GM12873 (cell line): ENCODE measurements at regions not wholly inside any gene's neighbourhood (a gene's known extent, or its start where the extent isn't known, plus 50 kb on each side); places are given as distances from the start of the nearest gene placed in this dataset.

ENCODE experiments used
- TF ChIP-seq, protein P1 (sequence below): IDR thresholded peaks from 2 replicates; pipeline ENCODE4 v1.5.1; 2012; ENCODE audit warnings: low read depth, mild to moderate bottlenecking, moderate library complexity, low read length, control low read depth; ENCODE audit not compliant: insufficient read depth; ENCODE audit errors: missing control alignments

DNA sequence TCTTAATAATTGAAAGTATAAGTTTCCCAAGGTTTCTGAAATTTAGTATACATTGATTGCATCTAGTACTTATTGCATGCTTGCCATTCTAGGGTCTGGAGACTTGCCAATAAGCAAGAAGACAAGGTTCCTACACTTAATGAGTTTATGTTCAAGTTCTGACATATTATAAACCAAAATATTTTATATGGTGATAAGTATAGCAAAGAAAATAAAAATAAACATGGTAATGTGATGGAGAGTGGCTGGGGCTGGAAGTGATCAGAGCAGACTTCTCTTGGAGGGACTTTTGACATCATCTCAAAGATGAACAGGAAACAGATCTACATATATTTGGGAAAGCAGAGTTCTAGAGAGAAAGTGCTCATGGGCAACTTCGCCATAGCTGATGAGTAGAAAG is 119.5 kb upstream of the EPHA4 start:
- TF ChIP-seq, protein P1, sequence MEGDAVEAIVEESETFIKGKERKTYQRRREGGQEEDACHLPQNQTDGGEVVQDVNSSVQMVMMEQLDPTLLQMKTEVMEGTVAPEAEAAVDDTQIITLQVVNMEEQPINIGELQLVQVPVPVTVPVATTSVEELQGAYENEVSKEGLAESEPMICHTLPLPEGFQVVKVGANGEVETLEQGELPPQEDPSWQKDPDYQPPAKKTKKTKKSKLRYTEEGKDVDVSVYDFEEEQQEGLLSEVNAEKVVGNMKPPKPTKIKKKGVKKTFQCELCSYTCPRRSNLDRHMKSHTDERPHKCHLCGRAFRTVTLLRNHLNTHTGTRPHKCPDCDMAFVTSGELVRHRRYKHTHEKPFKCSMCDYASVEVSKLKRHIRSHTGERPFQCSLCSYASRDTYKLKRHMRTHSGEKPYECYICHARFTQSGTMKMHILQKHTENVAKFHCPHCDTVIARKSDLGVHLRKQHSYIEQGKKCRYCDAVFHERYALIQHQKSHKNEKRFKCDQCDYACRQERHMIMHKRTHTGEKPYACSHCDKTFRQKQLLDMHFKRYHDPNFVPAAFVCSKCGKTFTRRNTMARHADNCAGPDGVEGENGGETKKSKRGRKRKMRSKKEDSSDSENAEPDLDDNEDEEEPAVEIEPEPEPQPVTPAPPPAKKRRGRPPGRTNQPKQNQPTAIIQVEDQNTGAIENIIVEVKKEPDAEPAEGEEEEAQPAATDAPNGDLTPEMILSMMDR = no peak

DNA sequence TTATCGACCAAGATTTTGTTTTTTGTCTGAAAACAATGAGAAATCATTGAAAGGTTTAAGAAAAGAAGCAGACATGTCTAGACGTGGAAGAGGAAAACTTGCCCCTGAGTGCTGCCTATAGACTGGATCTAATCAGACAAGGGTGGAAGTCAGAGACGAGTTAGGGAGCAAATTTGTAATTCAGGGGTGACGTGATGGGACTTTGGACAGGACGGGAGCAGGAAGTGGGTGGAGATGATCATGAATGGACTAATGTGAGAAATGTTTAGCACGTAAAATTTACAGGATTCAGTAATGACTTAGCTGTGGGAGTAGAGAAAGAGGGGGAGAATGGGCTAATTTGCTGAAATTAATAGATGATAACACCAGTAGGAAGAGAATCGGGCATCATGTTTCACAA is 117.0 kb upstream of the EPHA4 start:
- TF ChIP-seq, protein P1 = no peak

DNA sequence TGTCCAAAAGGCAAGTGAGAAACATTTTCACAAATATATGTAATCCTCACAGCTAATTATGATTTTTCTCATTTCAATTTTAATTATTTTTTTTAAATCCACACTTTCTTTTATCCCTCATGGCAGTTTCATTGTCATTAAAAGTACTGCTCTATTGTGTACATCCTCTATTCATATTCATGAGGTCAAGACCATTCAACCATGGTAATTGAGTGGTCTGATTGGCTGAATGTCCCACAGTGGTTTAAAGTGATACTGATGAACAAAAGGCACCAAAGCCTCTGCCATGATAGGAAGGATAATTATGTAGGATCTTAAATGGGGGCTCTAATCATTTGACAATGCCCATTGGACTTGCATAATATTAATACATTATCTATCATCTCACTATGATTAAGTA is 108.4 kb upstream of the EPHA4 start:
- TF ChIP-seq, protein P1 = no peak

DNA sequence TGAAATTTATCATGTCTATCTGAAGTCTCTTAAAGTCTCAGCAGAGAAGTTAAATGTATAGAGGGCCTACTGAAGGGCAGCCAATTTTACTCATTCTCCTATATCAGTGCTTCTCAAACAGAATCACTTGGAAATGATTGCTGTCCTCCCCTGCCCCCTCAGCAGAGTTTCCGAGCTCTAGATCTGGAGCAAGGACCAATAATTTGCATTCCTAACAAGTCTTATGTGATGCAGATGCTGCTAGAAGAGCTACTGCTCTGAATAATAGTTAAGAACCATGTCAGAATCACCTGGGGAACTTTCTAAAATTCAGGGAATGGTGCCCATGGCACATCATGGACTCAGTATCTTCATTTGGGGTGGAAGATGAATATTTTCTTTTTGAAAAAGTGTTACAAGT is 105.6 kb upstream of the EPHA4 start:
- TF ChIP-seq, protein P1 = no peak

DNA sequence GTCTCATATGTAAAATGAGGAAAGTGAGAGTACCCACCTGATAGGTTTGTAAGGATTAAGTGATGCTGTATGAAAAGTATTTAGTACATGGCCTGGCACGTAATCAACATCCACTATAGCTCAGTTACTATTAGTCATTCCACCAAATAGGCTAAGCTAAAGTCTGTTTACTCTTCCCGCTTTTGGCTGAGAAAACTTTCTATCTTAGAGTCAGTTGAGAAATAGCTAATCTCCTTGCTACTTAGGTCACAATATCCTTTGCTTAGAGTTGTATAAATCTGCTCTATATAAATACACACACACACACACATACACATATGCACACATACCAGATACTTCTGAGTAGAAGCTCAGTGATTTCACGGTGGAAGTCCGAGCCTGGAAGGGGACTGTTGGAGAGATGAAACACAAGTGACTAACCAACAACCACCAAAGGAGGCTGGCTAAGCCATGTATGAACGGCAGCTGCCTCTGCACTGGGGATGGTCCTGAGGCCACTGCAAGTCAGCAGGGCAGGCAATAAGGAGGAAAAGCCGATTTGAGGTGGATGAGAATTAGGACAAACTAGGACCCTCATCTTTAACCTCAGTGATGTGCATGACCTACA is 104.6 kb upstream of the EPHA4 start:
- TF ChIP-seq, protein P1 = no peak

DNA sequence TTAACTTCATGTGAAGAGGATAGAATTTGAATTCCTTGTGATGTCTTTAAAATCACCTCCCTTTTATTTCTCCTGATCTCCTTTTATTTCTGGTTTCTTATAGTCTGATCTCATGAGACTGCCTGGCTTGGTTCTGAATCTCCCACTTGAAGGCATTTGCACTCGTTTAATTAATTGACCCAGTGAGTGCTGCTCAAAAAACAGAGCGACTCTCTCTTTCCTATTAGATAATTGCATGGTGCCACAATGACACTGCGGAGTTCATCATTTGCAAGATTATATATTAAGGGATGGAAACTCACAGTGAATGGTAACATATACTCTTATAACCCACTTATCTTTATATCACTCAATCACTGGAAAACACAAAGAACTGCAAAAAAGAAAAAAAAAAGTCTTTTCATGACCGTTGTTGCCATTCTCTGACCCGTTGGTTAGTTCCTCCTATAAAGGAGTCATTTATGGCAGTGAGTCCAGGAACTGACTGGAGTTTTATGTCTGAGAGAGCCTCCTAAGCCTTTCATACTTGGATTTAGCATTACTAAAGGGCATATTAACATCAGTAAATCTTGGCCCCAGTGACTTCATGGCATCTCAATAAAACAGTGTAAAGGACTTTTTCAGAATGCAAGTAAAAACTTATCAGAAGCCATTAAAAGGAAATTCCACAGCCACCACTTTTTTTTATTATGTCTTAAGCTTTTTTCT is 103.3 kb upstream of the EPHA4 start:
- TF ChIP-seq, protein P1 = no peak

DNA sequence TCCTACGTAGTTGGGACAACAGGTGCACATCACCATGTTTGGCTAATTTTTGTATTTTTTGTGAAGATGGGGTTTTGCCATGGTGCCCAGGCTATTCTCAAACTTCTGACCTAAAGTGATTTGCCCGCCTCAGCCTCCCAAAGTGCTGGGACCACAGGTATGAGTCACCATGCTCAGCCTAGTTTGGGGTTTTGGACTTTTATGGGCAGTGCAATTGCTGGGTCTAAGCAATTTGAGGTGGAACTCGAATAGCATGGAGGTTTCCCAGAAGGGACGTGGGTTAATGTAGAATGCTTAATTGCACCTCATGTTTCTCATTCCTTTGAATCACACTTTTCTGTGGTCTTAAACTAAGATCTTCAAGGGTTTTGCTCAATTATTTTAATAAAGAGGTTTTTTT is 102.3 kb upstream of the EPHA4 start:
- TF ChIP-seq, protein P1 = no peak
